ENCODE measurements at regions not wholly inside any gene's neighbourhood (a gene's known extent, or its start where the extent isn't known, plus 50 kb on each side); places are given as distances from the start of the nearest gene placed in this dataset.

- TF ChIP-seq POLR2A (IDR thresholded peaks at IDR 0.05; ENCODE audit: low read length), result no peak
- TF ChIP-seq GATA1 (IDR thresholded peaks at IDR 0.05; ENCODE audit: low read depth, low read length), result no peak
Observed at GRCh38 chr4:177667687-177668086, 225.4 kb upstream of the AGA start.

Measured in erythroblast (primary cell).